ENCODE measurements at regions not wholly inside any gene's neighbourhood (a gene's known extent, or its start where the extent isn't known, plus 50 kb on each side); places are given as distances from the start of the nearest gene placed in this dataset.

DNA sequence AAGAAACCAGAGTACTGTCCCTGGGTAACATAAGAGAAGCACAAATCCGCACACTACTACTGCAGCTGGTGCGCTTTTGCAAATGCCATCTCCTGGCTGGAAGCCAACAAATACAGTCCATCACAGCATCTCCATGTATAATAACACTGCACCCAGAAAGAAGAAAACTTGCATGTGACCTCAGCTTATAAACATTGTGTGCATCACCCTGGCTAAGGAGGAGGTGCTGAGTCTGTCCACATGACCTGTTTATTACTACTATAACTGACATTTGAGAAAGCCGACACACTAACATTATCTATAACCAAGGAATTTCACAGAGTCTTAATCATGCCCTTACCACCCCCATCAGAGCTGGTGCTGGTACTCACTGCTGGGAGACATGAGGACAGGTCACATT, 516.8 kb downstream of the CFAP47 start:
- no peaks in the 10 kb centered on the region for H3K27me3 Mint-ChIP-seq (ENCODE audit: insufficient read depth, low read depth, poor library complexity)
- no peak for ATAC-seq
- H3F3A ChIP-seq (replicated peaks; ENCODE audit: low read depth), result no peaks in the 10 kb centered on the region
- H3K4me1 ChIP-seq (ENCODE audit: insufficient read depth), result no peaks in the 10 kb centered on the region
- no peaks in the 10 kb centered on the region for H3K9me2 ChIP-seq (ENCODE audit: insufficient read depth)
- TF ChIP-seq, protein P1, sequence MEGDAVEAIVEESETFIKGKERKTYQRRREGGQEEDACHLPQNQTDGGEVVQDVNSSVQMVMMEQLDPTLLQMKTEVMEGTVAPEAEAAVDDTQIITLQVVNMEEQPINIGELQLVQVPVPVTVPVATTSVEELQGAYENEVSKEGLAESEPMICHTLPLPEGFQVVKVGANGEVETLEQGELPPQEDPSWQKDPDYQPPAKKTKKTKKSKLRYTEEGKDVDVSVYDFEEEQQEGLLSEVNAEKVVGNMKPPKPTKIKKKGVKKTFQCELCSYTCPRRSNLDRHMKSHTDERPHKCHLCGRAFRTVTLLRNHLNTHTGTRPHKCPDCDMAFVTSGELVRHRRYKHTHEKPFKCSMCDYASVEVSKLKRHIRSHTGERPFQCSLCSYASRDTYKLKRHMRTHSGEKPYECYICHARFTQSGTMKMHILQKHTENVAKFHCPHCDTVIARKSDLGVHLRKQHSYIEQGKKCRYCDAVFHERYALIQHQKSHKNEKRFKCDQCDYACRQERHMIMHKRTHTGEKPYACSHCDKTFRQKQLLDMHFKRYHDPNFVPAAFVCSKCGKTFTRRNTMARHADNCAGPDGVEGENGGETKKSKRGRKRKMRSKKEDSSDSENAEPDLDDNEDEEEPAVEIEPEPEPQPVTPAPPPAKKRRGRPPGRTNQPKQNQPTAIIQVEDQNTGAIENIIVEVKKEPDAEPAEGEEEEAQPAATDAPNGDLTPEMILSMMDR (conservative IDR thresholded peaks at IDR 0.05; ENCODE audit: low read depth in 2 of 2), result no peak
- TF ChIP-seq STAT1 (IDR thresholded peaks at IDR 0.05; ENCODE audit: unreplicated experiment) (no peak), ZNF114 (CRISPR knock-in tag; IDR thresholded peaks at IDR 0.05) (no peak), JUNB (IDR thresholded peaks at IDR 0.05; ENCODE audit: unreplicated experiment) (no peak), EZH2 (IDR thresholded peaks at IDR 0.05; ENCODE audit: low read depth, unreplicated experiment) (no peak), CREB1 (CRISPR knock-in tag; IDR thresholded peaks at IDR 0.05; ENCODE audit: low read depth) (no peak), ZNF331 (CRISPR knock-in tag; IDR thresholded peaks at IDR 0.05; ENCODE audit: low read depth) (no peak), NANOG (IDR thresholded peaks at IDR 0.05; ENCODE audit: borderline replicate concordance) (no peak), EZH2phosphoT487 (IDR thresholded peaks at IDR 0.05; ENCODE audit: unreplicated experiment) (no peak)
- TF ChIP-seq, protein P2, sequence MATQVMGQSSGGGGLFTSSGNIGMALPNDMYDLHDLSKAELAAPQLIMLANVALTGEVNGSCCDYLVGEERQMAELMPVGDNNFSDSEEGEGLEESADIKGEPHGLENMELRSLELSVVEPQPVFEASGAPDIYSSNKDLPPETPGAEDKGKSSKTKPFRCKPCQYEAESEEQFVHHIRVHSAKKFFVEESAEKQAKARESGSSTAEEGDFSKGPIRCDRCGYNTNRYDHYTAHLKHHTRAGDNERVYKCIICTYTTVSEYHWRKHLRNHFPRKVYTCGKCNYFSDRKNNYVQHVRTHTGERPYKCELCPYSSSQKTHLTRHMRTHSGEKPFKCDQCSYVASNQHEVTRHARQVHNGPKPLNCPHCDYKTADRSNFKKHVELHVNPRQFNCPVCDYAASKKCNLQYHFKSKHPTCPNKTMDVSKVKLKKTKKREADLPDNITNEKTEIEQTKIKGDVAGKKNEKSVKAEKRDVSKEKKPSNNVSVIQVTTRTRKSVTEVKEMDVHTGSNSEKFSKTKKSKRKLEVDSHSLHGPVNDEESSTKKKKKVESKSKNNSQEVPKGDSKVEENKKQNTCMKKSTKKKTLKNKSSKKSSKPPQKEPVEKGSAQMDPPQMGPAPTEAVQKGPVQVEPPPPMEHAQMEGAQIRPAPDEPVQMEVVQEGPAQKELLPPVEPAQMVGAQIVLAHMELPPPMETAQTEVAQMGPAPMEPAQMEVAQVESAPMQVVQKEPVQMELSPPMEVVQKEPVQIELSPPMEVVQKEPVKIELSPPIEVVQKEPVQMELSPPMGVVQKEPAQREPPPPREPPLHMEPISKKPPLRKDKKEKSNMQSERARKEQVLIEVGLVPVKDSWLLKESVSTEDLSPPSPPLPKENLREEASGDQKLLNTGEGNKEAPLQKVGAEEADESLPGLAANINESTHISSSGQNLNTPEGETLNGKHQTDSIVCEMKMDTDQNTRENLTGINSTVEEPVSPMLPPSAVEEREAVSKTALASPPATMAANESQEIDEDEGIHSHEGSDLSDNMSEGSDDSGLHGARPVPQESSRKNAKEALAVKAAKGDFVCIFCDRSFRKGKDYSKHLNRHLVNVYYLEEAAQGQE (IDR thresholded peaks at IDR 0.05; ENCODE audit: unreplicated experiment), result no peak
- H3K27me3 ChIP-seq (ENCODE audit: insufficient read depth), result no peaks in the 10 kb centered on the region
- no peak for DNase-seq (ENCODE audit: low spot score)
- no peak overlapping the region for H3K27ac ChIP-seq (ENCODE audit: low read depth)
- no peaks in the 10 kb centered on the region for H4K20me1 ChIP-seq (replicated peaks; ENCODE audit: insufficient read depth)
- H3K4me3 ChIP-seq, result no peak overlapping the region
- no peak overlapping the region for H3K4me2 ChIP-seq
- no peaks in the 10 kb centered on the region for H3K36me3 Mint-ChIP-seq (ENCODE audit: low read depth)
- no peaks in the 10 kb centered on the region for H3K4me1 Mint-ChIP-seq
- no peak overlapping the region for H3K27ac Mint-ChIP-seq
- H3K4me3 Mint-ChIP-seq, result no peak overlapping the region
- H3K79me2 ChIP-seq (replicated peaks; ENCODE audit: insufficient read depth), result no peaks in the 10 kb centered on the region
- no peaks in the 10 kb centered on the region for H3K9me3 Mint-ChIP-seq
- H3K36me3 ChIP-seq (ENCODE audit: insufficient read depth), result no peaks in the 10 kb centered on the region
- H2AFZ ChIP-seq, result no peak overlapping the region

DNA sequence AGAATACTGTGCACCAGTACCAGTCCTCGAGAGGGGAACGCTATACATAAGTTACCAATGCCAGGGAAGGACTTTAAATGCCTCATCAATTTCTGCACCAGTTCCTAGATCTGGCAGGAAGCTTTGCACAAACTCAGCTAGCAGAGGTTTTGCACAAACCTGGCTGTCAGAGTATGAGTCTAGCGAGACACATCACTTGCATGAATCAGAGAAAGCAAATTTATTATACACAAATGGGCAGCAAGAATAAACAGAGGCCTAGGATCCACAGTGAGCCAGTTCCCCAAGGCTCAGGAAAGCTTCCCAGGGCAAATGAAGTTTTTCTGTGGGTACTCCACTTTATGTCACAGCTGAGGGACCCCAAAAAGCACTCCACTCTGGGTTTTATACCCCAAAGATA, 523.5 kb downstream of the CFAP47 start:
- Histone ChIP-seq H3K27me3 (ENCODE audit: insufficient read depth) (no peaks in the 10 kb centered on the region), H2AFZ (no peak overlapping the region), H3K79me2 (replicated peaks; ENCODE audit: insufficient read depth) (no peaks in the 10 kb centered on the region), H3K4me3 (no peak overlapping the region), H4K20me1 (replicated peaks; ENCODE audit: insufficient read depth) (no peaks in the 10 kb centered on the region), H3K9me2 (ENCODE audit: insufficient read depth) (no peaks in the 10 kb centered on the region), H3K36me3 (ENCODE audit: insufficient read depth) (no peaks in the 10 kb centered on the region), H3K4me2 (no peak overlapping the region), H3K4me1 (ENCODE audit: insufficient read depth) (no peaks in the 10 kb centered on the region), H3K27ac (ENCODE audit: low read depth) (no peak overlapping the region), H3F3A (replicated peaks; ENCODE audit: low read depth) (no peaks in the 10 kb centered on the region)
- H3K27me3 Mint-ChIP-seq (ENCODE audit: insufficient read depth, low read depth, poor library complexity), result no peaks in the 10 kb centered on the region
- ATAC-seq, result no peak
- no peak for DNase-seq (ENCODE audit: low spot score)
- no peaks in the 10 kb centered on the region for H3K36me3 Mint-ChIP-seq (ENCODE audit: low read depth)
- H3K4me1 Mint-ChIP-seq, result no peaks in the 10 kb centered on the region
- no peaks in the 10 kb centered on the region for H3K9me3 Mint-ChIP-seq
- H3K4me3 Mint-ChIP-seq, result no peak overlapping the region
- no peak overlapping the region for H3K27ac Mint-ChIP-seq
- TF ChIP-seq, protein P3, sequence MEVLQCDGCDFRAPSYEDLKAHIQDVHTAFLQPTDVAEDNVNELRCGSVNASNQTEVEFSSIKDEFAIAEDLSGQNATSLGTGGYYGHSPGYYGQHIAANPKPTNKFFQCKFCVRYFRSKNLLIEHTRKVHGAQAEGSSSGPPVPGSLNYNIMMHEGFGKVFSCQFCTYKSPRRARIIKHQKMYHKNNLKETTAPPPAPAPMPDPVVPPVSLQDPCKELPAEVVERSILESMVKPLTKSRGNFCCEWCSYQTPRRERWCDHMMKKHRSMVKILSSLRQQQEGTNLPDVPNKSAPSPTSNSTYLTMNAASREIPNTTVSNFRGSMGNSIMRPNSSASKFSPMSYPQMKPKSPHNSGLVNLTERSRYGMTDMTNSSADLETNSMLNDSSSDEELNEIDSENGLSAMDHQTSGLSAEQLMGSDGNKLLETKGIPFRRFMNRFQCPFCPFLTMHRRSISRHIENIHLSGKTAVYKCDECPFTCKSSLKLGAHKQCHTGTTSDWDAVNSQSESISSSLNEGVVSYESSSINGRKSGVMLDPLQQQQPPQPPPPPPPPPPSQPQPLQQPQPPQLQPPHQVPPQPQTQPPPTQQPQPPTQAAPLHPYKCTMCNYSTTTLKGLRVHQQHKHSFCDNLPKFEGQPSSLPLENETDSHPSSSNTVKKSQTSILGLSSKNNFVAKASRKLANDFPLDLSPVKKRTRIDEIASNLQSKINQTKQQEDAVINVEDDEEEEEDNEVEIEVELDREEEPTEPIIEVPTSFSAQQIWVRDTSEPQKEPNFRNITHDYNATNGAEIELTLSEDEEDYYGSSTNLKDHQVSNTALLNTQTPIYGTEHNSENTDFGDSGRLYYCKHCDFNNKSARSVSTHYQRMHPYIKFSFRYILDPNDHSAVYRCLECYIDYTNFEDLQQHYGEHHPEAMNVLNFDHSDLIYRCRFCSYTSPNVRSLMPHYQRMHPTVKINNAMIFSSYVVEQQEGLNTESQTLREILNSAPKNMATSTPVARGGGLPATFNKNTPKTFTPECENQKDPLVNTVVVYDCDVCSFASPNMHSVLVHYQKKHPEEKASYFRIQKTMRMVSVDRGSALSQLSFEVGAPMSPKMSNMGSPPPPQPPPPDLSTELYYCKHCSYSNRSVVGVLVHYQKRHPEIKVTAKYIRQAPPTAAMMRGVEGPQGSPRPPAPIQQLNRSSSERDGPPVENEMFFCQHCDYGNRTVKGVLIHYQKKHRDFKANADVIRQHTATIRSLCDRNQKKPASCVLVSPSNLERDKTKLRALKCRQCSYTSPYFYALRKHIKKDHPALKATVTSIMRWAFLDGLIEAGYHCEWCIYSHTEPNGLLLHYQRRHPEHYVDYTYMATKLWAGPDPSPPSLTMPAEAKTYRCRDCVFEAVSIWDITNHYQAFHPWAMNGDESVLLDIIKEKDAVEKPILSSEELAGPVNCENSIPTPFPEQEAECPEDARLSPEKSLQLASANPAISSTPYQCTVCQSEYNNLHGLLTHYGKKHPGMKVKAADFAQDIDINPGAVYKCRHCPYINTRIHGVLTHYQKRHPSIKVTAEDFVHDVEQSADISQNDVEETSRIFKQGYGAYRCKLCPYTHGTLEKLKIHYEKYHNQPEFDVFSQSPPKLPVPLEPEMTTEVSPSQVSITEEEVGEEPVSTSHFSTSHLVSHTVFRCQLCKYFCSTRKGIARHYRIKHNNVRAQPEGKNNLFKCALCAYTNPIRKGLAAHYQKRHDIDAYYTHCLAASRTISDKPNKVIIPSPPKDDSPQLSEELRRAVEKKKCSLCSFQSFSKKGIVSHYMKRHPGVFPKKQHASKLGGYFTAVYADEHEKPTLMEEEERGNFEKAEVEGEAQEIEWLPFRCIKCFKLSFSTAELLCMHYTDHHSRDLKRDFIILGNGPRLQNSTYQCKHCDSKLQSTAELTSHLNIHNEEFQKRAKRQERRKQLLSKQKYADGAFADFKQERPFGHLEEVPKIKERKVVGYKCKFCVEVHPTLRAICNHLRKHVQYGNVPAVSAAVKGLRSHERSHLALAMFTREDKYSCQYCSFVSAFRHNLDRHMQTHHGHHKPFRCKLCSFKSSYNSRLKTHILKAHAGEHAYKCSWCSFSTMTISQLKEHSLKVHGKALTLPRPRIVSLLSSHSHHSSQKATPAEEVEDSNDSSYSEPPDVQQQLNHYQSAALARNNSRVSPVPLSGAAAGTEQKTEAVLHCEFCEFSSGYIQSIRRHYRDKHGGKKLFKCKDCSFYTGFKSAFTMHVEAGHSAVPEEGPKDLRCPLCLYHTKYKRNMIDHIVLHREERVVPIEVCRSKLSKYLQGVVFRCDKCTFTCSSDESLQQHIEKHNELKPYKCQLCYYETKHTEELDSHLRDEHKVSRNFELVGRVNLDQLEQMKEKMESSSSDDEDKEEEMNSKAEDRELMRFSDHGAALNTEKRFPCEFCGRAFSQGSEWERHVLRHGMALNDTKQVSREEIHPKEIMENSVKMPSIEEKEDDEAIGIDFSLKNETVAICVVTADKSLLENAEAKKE (CRISPR knock-in tag; IDR thresholded peaks at IDR 0.05), result no peak
- TF ChIP-seq STAT1 (IDR thresholded peaks at IDR 0.05; ENCODE audit: unreplicated experiment) (no peak), NANOG (IDR thresholded peaks at IDR 0.05; ENCODE audit: borderline replicate concordance) (no peak), JUNB (IDR thresholded peaks at IDR 0.05; ENCODE audit: unreplicated experiment) (no peak), CREB1 (CRISPR knock-in tag; IDR thresholded peaks at IDR 0.05; ENCODE audit: low read depth) (no peak), ZNF114 (CRISPR knock-in tag; IDR thresholded peaks at IDR 0.05) (no peak)
